Activated CD4-positive, alpha-beta T cell treated with anti-CD3 and anti-CD28 coated beads, Interleukin-2, amount 50 U/mL, for 4 hours (primary cell): ENCODE measurements at regions not wholly inside any gene's neighbourhood (a gene's known extent, or its start where the extent isn't known, plus 50 kb on each side); places are given as distances from the start of the nearest gene placed in this dataset.

ENCODE experiments used
- DNase-seq, 2 experiments: peaks; one replicate each; pipeline ENCODE4 v3.0.0-alpha.2; 2020

DNA sequence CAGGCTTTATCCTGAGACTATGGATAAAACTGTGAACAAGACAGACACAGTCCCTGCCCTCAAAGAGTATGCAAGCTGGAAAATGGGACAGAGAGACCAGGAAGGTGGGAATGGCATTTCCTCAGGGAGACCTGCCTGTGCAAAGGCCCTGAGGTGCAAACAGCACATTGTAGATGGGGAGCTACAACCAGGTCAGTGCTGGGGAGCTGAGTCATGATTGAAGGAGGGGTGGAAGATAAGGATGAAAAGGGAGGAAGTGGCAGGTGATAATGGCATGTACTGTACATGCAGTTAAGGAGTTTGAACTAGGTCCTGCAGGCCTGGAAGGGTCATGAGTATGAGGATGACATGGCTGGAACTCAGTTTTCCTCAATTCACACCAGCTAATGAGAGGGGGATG is 75.5 kb upstream of the BOD1 start:
- no peak for DNase-seq

DNA sequence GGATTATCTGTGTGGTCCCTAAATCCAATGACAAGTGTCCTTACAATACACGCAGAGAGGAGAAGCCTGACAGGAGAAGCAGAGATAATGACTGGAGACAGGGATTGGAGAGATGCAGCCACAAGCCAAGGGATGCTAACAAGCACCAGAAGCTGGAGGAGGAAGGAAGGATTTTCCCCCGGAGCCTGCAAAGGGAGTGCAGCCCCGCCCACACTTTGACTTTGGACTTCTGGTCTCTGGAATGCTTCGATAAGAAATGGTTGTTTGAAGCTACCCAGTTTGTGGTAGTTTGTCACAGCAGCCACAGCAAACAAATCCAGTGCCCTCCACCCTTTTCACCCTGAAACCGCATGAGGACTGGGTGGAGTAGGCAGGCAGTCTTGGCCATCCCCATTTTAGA is 77.2 kb upstream of the BOD1 start:
- no peak for DNase-seq

DNA sequence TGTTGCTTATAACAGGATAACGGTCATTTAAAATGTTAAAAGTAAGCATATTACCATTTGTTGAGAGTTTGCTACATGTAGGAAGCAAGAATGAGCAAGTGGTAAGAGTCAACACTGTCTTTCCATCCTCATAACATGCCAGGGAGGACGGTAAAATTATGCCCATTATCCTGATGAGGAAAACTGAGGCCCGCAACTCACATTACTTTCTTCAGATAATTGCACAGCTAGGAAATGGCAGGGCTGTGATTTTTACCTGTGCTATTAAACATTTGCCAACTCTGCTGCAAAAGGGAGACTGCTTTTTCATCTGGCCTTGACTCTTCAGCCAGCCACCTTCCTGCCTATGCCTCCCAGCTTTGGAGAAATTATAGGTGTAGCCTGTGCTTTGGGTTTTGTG is 79.8 kb upstream of the BOD1 start:
- no peak for DNase-seq

DNA sequence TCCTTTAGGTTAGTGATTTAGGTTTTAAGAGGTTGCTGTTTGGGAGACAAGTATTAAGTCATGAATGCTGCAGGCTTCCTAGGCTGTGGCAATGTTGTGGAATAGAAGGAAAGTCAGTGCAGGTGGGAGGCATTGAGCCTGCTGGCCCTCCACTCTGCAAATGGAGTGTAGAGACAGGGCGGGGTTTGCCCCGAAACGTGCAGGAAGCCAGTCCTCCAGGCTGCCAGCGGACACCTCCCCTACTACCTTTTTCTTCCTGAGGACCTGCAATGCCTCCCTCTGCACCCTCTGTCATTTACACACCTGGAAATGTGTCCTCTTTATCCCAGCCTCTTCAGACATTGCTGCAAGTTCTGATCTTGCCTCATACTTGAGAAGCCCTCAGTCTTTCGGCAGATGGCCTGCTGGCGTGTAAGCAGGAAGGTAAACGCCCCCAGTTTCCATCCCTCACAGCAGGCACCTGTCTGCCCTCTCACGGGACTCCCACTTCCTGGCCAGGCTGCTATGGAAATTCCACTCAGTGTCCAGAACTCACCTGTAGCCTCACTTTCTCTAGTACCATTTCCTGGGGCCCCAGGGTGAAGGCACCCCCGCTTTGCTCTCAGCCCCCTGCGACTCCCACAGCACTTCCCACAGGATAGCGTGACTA is 81.6 kb upstream of the BOD1 start:
- no peak for DNase-seq

DNA sequence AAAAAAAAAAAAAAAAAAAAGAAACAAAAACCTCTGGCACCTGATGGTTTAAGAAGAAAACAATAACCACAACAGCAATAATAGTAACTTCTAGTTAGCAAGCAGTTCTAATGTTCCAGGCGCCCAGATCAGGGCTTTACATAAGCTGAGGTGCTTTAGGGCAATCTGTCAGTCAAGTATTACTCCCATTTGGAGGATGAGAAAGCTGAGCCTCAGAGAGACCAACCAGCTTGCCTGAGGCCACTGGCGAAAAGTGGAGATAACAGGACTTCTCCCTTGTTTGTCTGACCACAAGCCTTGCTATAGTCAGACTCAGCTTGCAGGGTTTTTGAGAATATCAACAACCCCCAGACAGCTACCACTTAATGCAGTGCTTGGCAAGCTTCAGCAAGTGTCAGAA is 83.5 kb upstream of the BOD1 start:
- DNase-seq: no peak

DNA sequence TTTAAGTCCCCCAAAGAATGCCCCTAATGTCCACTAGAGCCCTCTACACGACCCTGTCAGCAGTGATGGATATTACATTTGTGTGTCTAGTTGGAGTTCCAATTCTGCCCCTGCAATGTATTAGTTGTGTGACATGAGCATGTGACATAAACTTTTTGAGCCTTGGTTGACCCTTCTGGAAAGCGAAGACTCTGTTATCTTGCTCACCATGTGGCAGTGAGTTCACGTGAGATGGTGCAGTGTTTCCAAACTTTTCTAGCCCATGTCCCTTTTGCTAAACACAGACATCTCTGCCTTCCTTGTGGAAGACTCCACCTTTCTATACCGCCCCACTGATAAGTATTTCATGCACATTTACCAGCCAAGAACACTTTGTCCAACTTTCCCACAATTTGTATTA is 87.0 kb upstream of the BOD1 start:
- no peak for DNase-seq

DNA sequence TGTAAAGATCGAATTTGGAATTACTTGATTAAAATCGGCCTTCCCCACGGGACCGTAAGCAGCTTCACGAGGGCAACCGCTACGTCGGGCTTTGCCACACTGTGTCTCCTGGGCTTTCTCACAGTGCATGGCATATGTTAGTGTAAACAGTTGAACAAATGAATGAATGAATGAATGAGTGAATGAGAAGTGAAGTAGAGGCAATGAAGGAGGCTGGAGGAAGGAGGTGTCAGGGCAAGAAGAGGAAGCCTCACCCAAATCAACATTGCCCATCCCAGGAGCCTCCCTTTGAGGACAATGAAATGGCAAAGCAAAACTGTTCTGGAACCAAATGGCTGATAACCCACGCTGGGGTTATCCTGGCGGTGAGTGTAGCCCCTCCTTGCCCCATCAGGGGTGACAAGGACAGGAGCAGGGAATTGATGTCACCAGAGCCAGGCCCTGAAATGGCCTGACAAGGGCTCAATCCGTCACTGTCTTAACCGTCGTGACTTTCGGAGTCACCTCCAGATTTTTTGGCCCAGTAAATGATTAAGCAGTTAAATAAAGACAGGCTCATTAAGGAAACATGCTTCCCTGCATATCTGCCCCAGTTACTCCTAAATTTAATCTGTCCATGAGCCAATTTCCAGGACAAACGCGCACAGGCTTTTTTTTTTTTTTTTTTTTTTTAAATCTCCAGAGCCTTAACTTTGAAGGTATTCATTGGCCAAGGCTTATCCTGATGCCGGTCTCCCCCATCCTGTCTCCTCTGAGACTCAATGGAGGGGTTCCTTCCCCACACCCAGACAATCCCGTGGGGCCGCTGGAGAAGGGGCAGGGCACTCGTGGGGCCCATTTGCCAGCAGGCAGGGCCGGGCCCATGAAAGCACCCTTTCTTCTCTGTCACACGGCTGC is 88.4 kb upstream of the BOD1 start:
- DNase-seq: no peak

DNA sequence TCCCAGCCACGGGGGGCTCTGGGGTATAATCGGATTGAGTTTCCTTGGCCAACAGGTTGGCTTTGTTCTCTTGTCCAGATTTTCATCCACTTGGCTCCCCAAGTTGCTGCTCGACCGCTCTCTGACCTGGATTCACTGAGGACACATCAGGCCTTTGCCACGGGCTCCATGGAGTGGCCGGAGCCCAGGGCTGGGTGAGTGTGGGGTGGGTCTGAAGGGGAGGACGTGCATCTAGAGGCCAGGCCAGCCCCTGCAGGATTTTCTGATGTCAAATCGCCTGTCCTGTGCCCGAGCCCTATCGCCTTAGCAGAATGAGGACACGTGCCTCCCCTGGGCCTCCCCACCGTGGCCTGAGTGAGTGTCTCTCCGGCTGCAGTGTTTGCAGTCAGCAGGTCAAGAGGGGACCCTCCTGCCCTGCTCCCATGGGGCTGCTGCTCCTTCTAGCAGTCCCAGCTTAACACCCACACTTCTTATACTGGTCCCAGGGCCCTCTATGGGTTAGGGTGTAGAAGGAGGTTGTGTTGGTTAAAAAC is 89.1 kb upstream of the BOD1 start:
- DNase-seq: no peak

DNA sequence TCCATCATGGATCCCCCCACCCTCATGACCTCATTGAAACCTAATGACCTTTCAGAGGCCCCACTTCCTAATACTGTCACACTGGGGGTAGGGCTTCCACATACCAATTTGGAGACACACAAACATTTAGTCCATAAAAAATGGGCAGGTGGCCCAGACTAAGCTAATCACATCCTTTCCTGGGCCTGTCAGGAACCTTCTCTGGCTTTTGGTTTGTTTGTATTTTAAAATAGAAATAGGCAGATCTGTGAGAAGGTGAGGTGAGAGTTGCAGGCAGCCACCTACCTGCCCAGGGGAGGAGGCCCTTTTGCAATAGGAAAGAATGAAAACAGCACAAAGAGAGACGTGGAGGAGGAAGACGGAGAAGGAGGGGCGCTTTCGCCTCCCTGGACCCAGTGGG is 90.2 kb upstream of the BOD1 start:
- DNase-seq: no peak

DNA sequence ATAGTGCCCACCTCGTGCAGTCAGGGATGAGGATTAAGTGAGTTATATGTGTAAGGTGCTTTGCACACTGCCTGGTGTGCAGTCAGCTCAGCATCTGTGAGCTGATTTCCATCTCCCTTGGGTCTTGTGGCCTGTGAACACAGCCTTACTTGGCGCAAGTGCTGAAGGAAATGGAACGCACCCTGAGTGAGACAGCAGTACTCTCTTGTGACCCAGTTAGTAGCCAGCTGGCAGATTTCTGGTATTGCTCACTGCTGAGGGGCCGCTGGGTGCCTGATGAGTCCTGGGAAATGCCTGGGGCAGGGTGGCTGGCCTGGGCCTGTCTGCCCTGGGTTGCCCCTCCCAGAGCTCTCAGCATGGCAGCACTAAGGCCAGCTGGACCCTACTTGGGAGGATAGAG is 90.9 kb upstream of the BOD1 start:
- DNase-seq: no peak

DNA sequence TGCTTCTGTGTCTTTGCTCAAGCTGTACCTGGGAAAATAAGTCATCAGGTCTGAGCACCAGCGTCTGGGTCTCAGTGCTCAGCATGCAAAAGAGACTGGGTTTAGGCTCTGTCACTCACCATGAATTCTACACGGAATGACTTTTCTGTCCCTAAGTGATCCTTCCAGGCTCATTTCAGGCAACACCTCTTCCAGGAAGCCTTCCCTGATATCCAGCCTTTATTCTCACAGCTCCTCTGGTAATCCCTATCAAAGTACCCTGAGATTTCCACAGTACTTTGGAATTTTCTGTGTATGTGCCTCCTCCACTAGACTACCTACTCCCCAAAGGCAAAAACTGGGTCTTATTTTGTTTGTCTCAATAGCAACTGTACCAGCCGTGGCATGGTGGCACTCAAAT is 92.7 kb upstream of the BOD1 start:
- DNase-seq: no peak

DNA sequence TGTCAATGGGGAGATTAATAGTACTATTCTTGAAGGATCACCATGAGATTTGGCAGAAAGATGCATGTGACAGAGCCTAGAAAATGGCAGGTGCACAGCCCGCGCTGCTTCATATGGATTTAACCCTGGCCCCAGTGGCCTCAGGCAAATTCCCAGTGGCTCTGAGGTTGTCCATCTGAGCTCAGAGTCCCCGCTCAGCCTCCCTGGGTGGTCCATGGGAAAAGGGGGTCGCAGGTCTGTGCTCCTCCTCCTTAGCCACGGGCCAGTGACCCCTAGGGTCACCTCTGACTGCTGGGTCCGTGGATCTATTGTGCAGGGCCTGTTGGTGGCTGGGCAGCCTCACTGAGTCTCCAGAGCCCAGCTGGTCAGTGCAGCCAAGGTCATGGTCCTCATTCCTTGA is 93.3 kb upstream of the BOD1 start:
- DNase-seq: no peak

DNA sequence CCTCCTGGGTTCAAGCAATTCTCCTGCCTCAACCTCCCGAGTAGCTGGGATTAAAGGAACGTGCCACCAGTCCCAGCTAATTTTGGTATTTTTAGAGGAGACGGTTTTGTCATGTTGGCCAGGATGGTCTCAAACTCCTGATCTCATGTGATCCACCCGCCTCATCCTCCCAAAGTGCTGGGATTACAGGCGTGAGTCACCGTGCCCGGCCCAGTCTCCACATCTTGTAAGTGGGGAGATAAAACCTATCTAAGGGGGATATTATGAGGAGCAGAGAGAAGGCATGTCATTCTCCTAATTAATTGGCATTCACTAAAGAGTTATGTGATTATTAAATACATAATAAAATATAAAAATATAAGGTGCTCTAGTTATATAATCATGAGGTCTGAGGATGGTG is 94.1 kb upstream of the BOD1 start:
- no peak for DNase-seq

DNA sequence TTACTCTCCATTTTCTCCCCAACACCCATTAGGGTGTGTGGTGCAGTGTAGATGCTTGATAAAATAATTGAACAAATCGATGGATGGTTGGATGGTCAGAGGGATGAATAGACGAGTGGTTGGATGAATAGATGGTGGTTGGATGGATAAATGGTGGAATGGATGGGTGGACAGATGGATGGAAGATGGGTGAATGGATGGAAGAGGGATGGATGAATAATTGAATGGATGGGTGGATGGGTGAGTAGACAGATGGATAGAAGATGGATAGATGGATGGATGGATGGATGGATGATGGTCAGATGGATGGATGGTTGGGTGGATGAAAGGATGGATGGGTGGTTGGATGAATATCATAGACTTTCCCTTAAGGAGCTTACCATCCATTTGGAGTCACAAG is 95.0 kb upstream of the BOD1 start:
- no peak for DNase-seq

DNA sequence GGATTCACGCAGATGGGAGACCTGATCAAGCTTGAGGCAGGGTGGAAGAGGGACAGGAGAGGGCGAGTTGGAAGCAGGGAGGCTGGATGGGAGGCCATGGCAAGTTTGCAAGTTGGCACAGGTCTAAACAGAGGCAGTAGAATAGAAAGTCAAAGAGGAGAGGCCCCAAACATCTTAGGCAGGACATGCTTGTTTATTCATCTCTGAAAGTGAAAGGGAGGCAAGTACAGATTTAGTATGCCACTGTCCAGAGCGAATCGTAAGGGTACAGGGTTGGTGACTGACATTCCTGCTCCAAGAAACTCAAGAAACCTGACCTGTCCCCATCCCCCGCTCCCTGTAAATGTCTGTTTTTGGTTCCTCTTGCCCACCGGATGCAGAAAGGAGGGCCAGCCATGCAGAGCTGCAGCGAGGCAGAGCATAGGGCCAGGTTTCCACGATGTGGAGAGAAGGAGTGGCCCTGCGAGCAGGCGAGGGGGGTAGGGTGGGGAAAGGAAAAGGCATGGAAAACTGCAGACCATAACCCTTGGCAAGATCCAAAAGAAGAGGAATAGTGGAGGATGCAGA is 96.2 kb upstream of the BOD1 start:
- DNase-seq: no peak

DNA sequence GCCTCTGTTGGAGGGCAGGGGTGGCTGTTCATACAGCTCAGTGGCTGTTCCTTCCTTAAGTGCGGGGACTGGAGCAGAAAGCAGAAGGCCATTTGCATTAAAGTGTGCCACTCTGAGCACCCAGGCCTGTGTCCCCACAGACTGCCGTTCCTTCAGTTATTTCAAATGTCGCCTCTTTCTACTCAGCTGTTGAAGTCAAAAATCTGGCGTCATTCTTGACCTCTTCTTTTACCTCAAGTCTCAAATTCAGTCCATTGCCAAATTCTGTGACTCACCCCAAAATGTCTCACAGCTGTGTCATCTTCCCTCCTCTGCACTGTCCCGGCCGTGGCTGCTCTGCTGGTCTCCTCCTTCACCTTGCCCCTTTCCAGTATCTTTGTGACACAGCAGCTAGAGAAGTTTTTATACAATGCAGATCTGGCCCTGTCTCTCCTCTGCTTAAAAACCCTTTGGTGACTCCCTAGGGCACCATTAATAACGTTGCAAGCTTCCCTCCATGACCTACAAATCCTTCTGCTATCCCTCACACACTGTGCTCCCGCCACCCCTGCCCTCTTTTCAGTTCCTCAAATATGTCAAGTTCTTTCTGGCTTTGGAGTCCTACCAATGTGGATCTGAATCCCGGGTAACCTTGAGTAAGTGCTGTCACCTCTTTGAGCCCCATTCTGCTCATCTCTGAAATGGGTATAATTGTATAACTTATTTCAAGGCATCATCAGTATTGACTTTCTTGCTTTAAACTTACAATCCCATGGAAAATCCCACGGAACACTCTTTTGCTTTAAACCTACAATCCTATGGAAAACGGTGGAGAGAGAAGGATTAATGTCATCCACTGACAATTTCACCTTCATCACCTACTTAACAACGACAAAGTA is 98.3 kb upstream of the BOD1 start:
- no peak for DNase-seq

DNA sequence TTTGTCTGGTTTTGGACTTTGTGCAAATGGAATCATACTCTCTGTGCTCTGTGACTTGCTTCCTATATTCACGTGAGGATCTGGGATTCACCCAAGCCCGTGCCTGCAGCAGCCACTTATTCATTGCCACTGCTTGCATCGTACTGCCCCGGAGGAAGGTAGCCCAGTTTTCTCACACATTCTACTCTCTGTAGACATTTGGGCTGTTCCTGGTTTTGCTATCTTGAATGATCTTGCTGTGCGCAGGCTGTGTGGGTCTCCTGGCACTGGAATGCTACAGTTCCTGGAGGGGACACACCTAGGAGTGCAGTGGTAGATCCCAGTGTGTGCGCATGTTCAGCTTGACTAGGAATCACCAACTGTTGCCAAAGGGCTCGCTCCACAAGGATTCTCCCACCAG is 99.2 kb upstream of the BOD1 start:
- no peak for DNase-seq

DNA sequence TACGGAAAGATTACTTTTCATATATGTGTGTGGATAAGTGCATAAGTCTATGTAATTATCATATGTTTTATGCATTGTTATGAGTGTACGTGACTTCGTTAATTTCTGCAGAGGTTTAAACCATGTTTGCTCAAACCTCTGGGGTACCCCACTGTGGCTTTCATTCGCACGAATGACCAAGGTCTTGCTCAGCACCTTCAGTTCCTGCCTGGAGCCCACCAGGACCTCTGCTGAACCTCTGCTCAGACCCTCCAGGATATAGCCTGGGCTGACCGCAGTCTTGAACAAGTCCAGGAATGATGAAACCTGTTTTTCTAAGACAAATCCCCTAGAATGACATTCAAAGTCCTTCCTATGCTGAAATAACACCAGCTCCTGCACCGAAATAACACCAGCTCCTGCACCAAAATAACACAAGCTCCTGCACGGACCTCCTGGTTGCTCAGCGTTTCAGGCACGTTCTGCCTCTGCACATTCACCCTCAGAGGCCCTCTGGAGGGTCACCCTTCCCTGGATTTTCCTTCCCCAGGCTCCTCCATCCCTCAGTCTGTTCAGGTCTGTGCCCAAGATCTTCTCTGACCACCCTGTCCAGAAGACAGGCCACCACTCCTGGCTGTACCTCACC is 99.7 kb upstream of the BOD1 start:
- no peak for DNase-seq

DNA sequence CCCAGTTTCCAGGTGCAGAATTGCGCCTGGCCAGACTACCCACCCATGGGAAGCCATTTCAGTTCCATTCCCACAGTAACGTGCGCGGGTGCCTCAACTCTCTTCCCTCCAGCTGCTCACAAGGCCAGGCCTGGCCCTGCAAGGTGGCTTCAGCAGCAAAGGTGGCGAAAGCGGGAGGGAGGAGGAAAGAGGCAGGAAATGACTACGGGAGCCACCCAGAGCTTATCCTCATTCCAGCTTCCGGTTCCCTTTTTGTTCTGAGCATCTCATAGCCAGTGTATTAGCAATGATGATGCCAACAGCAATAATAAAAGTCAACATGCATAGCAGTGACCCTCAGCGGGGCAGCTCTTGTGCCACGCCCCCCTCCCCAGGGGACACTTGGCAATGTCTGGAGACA is 101.5 kb upstream of the BOD1 start:
- no peak for DNase-seq

DNA sequence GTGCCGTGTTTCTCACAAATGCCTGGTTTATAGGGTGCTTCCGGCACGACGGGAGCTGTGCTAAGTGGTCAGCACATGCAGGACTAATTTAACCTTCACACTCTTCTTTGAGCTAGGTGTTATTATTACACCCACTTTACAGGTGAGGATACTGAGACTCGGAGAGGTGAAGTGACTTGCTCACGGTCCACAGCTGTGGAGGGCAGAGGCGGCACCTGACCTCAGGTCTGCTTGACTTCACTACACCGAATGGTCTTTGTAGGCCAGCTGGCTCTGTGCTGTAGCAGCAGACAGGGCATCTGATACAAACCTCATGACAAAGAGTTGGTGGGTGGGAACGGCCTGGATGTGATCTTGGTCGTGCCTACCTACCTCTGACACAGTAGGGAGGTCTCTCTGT is 102.0 kb upstream of the BOD1 start:
- DNase-seq: no peak

DNA sequence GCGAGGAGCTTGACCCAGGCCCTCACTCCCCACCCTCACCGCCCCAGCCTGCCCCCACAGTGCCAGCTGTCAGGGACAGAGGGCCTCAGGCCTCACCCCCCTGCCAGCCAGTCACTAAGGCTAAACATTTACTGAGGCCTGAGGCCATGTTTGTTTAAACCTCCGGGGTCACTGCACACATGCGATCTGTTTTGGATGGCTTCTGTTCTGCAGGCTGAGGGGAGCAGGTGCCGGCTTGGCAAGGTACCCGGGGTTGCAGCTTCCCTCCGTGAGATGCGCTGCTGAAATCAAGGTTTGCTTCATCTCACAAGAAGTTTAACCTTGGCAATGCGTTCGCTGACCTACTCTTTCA is 103.3 kb upstream of the BOD1 start:
- DNase-seq: no peak

DNA sequence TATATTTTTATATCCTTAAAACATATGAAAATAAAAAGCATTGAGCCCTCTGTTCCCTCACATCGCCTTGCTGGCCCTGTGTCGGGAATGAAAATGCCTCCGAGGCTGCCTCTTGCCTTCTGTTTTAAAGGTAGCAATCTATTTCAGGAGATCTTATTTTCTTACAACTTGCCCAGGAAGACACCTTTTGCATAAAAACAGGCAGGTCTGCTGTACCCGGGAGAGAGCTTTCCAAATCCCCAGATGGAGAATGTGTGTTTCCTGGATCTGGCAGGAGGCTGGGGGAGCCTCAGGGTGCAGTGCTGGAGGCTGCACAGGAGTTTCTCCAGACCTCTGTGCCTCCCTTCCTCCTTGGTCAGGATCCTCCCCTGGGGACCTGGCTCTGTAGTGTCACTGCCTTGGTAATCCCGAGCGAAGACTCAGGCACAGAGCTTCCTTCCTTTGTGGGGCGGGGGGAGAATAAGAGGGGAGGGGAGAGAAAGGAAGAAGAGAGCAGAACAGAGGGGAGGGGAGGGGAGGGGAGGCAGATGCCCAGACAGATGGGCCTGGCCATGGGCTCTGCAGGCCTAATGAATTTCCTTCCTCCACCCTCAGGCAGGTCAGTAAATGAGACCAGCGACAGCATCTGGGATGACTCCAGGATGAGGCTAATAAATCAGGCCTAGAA is 104.0 kb upstream of the BOD1 start:
- no peak for DNase-seq
